HL-60 (cell line): ENCODE measurements at regions not wholly inside any gene's neighbourhood (a gene's known extent, or its start where the extent isn't known, plus 50 kb on each side); places are given as distances from the start of the nearest gene placed in this dataset.

Experiments used
- DNase-seq, 2 experiments: peaks; one replicate each; pipeline ENCODE4 v3.0.0-alpha.2; 2010 to 2020; ENCODE audit warnings: low read depth in 1 of 2, low spot score in 1 of 2
- H3K27ac ChIP-seq: fragments of 250-450 bp; sonication (Bioruptor Pico); replicated peaks from 2 replicates; pipeline ENCODE4 v1.5.1; 2020; ENCODE audit warnings: mild to moderate bottlenecking, moderate library complexity
- H3K27me3 ChIP-seq: fragments of 250-450 bp; sonication (Bioruptor Pico); 2 replicates; pipeline ENCODE4 v1.5.1; 2021; ENCODE audit warnings: mild to moderate bottlenecking, moderate library complexity; ENCODE audit not compliant: insufficient read depth, poor library complexity, severe bottlenecking
- H3K4me3 ChIP-seq: replicated peaks from 2 replicates; pipeline ENCODE4 v1.5.1; 2011; ENCODE audit warnings: mild to moderate bottlenecking, control low read depth, low read length; ENCODE audit not compliant: insufficient read depth
- GABPA ChIP-seq: IDR thresholded peaks from 2 replicates; pipeline ENCODE4 v1.6.1; 2012; ENCODE audit warnings: low read depth
- POLR2AphosphoS5 ChIP-seq: IDR thresholded peaks from 2 replicates; pipeline ENCODE4 v1.6.1; 2012; ENCODE audit warnings: low read depth
- REST ChIP-seq: IDR thresholded peaks from 2 replicates; pipeline ENCODE4 v1.6.1; 2012; ENCODE audit warnings: low read depth; ENCODE audit not compliant: insufficient replicate concordance
- SPI1 ChIP-seq: IDR thresholded peaks from 2 replicates; pipeline ENCODE4 v1.6.1; 2012; ENCODE audit warnings: low read depth, mild to moderate bottlenecking, borderline replicate concordance
- TF ChIP-seq, protein P1 (sequence below): IDR thresholded peaks from one replicate; pipeline ENCODE4 v1.5.1; 2011; ENCODE audit warnings: low read length, control low read depth, inconsistent platforms; ENCODE audit not compliant: insufficient read depth

DNA sequence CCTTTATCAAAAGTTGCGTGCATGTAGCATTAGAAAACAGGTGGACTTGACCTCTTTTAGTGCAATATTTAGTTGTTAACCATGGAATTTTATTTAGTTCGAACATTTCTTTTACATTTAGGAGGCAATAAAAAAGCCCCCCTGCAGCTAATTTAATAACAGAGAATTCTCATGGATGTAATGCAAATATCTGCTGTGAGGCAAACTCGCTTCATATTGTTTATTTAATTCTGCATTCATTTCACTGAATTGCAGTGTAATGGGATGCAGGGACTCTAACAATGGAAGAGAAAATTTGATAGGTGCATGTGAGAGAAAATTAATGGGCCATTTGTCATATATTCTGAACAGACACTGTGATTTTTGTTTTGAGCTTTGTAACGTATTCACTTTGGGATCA lies 205.1 kb upstream of the CHD1 start:
- TF ChIP-seq GABPA (no peak), POLR2AphosphoS5 (no peak), SPI1 (no peak)
- TF ChIP-seq, protein P1, sequence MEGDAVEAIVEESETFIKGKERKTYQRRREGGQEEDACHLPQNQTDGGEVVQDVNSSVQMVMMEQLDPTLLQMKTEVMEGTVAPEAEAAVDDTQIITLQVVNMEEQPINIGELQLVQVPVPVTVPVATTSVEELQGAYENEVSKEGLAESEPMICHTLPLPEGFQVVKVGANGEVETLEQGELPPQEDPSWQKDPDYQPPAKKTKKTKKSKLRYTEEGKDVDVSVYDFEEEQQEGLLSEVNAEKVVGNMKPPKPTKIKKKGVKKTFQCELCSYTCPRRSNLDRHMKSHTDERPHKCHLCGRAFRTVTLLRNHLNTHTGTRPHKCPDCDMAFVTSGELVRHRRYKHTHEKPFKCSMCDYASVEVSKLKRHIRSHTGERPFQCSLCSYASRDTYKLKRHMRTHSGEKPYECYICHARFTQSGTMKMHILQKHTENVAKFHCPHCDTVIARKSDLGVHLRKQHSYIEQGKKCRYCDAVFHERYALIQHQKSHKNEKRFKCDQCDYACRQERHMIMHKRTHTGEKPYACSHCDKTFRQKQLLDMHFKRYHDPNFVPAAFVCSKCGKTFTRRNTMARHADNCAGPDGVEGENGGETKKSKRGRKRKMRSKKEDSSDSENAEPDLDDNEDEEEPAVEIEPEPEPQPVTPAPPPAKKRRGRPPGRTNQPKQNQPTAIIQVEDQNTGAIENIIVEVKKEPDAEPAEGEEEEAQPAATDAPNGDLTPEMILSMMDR: no peak
- DNase-seq: no peak
- no peak overlapping the region for H3K27ac ChIP-seq
- H3K4me3 ChIP-seq: no peak overlapping the region
- no peaks in the 10 kb centered on the region for H3K27me3 ChIP-seq

DNA sequence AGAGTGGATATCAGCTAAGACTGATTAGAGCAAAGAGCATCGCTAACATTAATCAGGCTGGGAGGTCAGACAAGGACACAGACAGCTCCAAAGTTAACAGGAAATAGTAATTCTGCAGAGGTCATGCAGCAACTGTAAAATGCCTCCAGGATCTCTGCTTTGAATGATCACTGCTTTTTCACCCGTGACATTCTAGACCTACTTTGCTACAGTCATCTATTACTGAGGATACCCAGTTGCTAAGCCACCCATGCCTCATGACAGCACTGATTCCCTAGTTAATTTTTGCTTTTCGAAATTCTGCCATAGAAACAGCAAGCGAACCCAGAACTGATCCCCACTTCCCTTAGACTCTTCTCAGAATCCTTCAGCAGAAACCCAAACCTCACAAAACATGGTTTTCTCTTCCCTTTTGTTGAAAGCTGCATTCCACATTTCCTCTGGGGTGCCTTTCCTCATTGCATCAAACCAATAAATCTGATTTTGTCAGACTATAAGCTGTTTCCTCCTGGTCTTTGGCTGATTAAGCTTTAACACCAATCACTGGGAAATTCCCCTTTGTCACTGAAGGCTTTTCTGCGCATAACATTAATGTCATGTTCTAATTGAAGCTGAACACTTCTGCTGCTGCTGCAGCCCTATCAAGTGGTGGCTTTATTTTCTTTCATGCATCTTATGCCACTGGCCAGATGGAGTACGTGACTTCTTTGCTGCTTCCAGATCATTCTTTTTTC lies 201.1 kb upstream of the CHD1 start:
- no peak overlapping the region for H3K4me3 ChIP-seq
- H3K27me3 ChIP-seq: no peaks in the 10 kb centered on the region
- H3K27ac ChIP-seq: no peak overlapping the region
- TF ChIP-seq GABPA (no peak), POLR2AphosphoS5 (no peak), REST (no peak), SPI1 (no peak)
- TF ChIP-seq, protein P1: no peak
- no peak for DNase-seq

DNA sequence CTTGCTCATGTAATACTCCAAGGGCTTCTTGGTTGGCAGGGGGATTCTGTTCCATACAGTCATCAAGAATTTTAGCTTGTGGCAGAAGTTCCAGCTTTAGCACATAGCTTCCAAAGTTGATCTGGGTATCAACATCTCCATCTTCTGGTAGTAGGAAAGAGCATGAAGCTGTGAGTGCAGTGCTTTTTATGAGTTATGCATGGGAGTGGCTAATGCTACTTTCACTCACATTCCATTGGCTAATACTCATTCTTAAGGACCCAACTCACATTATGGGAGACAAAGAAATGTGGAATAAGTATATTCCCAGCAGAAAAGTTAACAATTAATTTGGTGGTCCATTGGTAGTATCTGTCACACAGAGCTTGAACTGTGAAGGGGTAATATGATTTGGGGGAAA lies 194.2 kb upstream of the CHD1 start:
- Histone ChIP-seq H3K4me3 (no peak overlapping the region), H3K27me3 (no peaks in the 10 kb centered on the region), H3K27ac (no peak overlapping the region)
- TF ChIP-seq, protein P1: no peak
- no peak for TF ChIP-seq GABPA
- TF ChIP-seq SPI1: no peak
- TF ChIP-seq POLR2AphosphoS5: no peak
- no peak for DNase-seq

DNA sequence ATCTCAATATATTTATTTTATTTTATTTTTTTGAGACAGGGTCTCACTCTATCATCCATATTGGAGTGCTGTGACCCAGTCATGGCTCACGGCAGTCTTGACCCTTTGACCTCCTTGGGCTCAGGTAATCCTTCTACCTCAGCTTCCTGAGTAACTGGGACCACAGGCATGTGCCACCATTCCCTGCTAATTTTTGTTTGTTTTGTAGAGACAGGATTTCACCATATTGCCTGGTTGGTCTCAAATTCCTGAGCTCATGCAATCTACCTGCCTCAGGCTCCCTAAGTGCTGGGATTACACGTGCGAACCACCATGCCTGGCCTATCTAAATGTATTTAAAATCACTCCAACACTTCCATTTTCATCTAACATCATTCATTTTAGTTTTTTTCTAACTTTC lies 190.5 kb upstream of the CHD1 start:
- Histone ChIP-seq H3K27ac (no peak overlapping the region), H3K27me3 (no peaks in the 10 kb centered on the region), H3K4me3 (no peak overlapping the region)
- DNase-seq: no peak
- no peak for TF ChIP-seq REST
